ENCODE measurements at regions not wholly inside any gene's neighbourhood (a gene's known extent, or its start where the extent isn't known, plus 50 kb on each side); places are given as distances from the start of the nearest gene placed in this dataset.

GRCh38 chr5:174167080-174167910 lies 121.8 kb downstream of the NSG2 start:
- TF ChIP-seq CTCF (IDR thresholded peaks at IDR 0.05) (no peak), EP300 (IDR thresholded peaks at IDR 0.05) (no peak), POLR2A (IDR thresholded peaks at IDR 0.05) (no peak), POLR2AphosphoS5 (IDR thresholded peaks at IDR 0.05) (no peak)

Data from gastroesophageal sphincter (tissue), 3 donors.